B cell (primary cell): ENCODE measurements at regions not wholly inside any gene's neighbourhood (a gene's known extent, or its start where the extent isn't known, plus 50 kb on each side); places are given as distances from the start of the nearest gene placed in this dataset.

ENCODE experiments used
- ATAC-seq: fragments of 200-7000 bp; cut with Tn5 transposase; one replicate; pipeline ENCODE4 v1.10.0; 2021; ENCODE audit warnings: low read depth, mild to moderate bottlenecking, moderate number of reproducible peaks, moderate library complexity
- CTCF ChIA-PET: fragments of 350-600 bp; sonication (Branson Sonifier 250); formaldehyde crosslinking; loops from one replicate; lab custom pipeline; 2021; ENCODE audit warnings: antibody characterized with exemption, inconsistent platforms; lab: Charles Lee
- POLR2A ChIA-PET: fragments of 350-600 bp; sonication (Branson Sonifier 250); formaldehyde crosslinking; loops from one replicate; lab custom pipeline; 2021; ENCODE audit warnings: antibody characterized with exemption; lab: Charles Lee
- DNase-seq: peaks from one replicate; pipeline ENCODE4 v3.0.0; 2013
- H2AFZ ChIP-seq: 2 replicates; pipeline ENCODE4 v1.6.1; 2012; ENCODE audit warnings: mild to moderate bottlenecking, low read depth, low read length; ENCODE audit not compliant: insufficient read depth, poor library complexity, severe bottlenecking
- H3K27ac ChIP-seq, 2 donors: 1 replicate in 1 of 2; 2 replicates in 1 of 2; pipeline ENCODE4 v1.5.1; 2012 to 2013; ENCODE audit warnings: low read length in 2 of 2, mild to moderate bottlenecking in 2 of 2, moderate library complexity in 1 of 2
- H3K27me3 ChIP-seq, 4 experiments: fragments of 200-600 bp in 1 of 4; sonication (generic) in 1 of 4; replicated peaks in 1 of 4; 1 replicate in 2 of 4; 2 replicates in 2 of 4; pipeline versions ENCODE4 v1.6.1 to v1.7.0; 2013 to 2016; ENCODE audit warnings: low read length in 3 of 4, mild to moderate bottlenecking in 2 of 4, mixed read lengths in 1 of 4, moderate library complexity in 1 of 4; ENCODE audit not compliant: insufficient read depth in 4 of 4, control insufficient read depth in 3 of 4; ENCODE audit errors: control extremely low read depth in 1 of 4
- H3K36me3 ChIP-seq, 2 experiments: replicated peaks in 1 of 2; 1 replicate in 1 of 2; 2 replicates in 1 of 2; pipeline versions ENCODE4 v1.6.1 to v1.7.1; 2013; ENCODE audit warnings: low read length in 1 of 2; ENCODE audit not compliant: insufficient read depth in 2 of 2, control insufficient read depth in 1 of 2; ENCODE audit errors: control extremely low read depth in 1 of 2, extremely low read depth in 1 of 2
- H3K4me1 ChIP-seq, 2 donors: fragments of 200-600 bp in 1 of 2; sonication (generic) in 1 of 2; 1 replicate in 1 of 2; 2 replicates in 1 of 2; pipeline versions ENCODE4 v1.5.1 to v1.6.1; 2013 to 2017; ENCODE audit warnings: low read length in 2 of 2; ENCODE audit not compliant: control insufficient read depth in 2 of 2, insufficient read depth in 2 of 2
- H3K4me2 ChIP-seq: replicated peaks from 2 replicates; pipeline ENCODE3; 2012; ENCODE audit warnings: mild to moderate bottlenecking, low read depth, low read length; ENCODE audit not compliant: poor library complexity, severe bottlenecking
- H3K4me3 ChIP-seq, 5 experiments: fragments of 200-600 bp in 1 of 5; sonication (generic) in 1 of 5; 1 replicate in 3 of 5; 2 replicates in 2 of 5; pipeline versions ENCODE4 v1.5.1 to v1.7.0; 2011 to 2016; ENCODE audit warnings: low read length in 4 of 5, mild to moderate bottlenecking in 4 of 5, low read depth in 2 of 5, control low read depth in 1 of 5, moderate library complexity in 1 of 5; ENCODE audit not compliant: insufficient read depth in 1 of 5; ENCODE audit errors: control extremely low read depth in 1 of 5, extremely low read depth in 1 of 5
- H3K79me2 ChIP-seq: fragments of 200-600 bp; sonication (generic); one replicate; pipeline ENCODE4 v1.6.0; 2016; ENCODE audit warnings: low read length; ENCODE audit not compliant: control insufficient read depth, insufficient read depth
- H3K9ac ChIP-seq: fragments of 200-600 bp; sonication (generic); 2 replicates; pipeline ENCODE4 v1.6.1; 2017; ENCODE audit warnings: mild to moderate bottlenecking, low read length, moderate library complexity
- H3K9me3 ChIP-seq, 3 donors: one replicate each; pipeline versions ENCODE4 v1.6.1 to v1.7.1; 2013; ENCODE audit warnings: low read length in 2 of 3; ENCODE audit not compliant: control insufficient read depth in 2 of 3, insufficient read depth in 1 of 3; ENCODE audit errors: control extremely low read depth in 1 of 3
- H4K20me1 ChIP-seq: 2 replicates; pipeline ENCODE4 v1.6.0; 2012; ENCODE audit warnings: mild to moderate bottlenecking, low read length; ENCODE audit not compliant: insufficient read depth, control insufficient read depth, poor library complexity, severe bottlenecking
- H3K27ac Mint-ChIP-seq: one replicate; pipeline ENCODE4 v1.8.0; 2021; ENCODE audit warnings: mixed read lengths
- H3K27me3 Mint-ChIP-seq: one replicate; pipeline ENCODE4 v1.8.0; 2021; ENCODE audit warnings: mixed read lengths
- H3K4me1 Mint-ChIP-seq: one replicate; pipeline ENCODE4 v1.8.0; 2021; ENCODE audit warnings: mixed read lengths
- H3K4me3 Mint-ChIP-seq: one replicate; pipeline ENCODE4 v1.8.0; 2021; ENCODE audit warnings: mixed read lengths
- H3K9me3 Mint-ChIP-seq: one replicate; pipeline ENCODE4 v1.8.0; 2022; ENCODE audit warnings: mixed read lengths; ENCODE audit not compliant: insufficient read depth
- CTCF ChIP-seq: fragments of 200-600 bp; IDR thresholded peaks from one replicate; pipeline ENCODE4 v1.8.0; 2022; ENCODE audit warnings: antibody characterized with exemption, mild to moderate bottlenecking
- EZH2 ChIP-seq: IDR thresholded peaks from 2 replicates; pipeline ENCODE4 v1.6.1; 2012; ENCODE audit warnings: borderline replicate concordance, low read depth, mild to moderate bottlenecking, moderate library complexity, low read length; ENCODE audit not compliant: insufficient read depth, poor library complexity, severe bottlenecking
- WGBS: methylation state at CpG from one replicate; pipeline ENCODE4 v1.1.5; 2013; ENCODE audit warnings: missing lambda C conversion rate; ENCODE audit not compliant: insufficient coverage; 5-methylcytosine and 5-hydroxymethylcytosine counted together
- intact Hi-C: fragments of 100-400 bp; cut with micrococcal nuclease; formaldehyde crosslinking; loops from one replicate; pipeline ENCODE4 v1.10.0; 2022

- H4K20me1 ChIP-seq: no peaks in the 10 kb centered on the region
- no peak overlapping the region for H3K4me3 ChIP-seq
- no peaks in the 10 kb centered on the region for H3K4me1 ChIP-seq
- H3K9me3 Mint-ChIP-seq: no peaks in the 10 kb centered on the region
- ATAC-seq: no peak
- intact Hi-C loops: no loop called here
- ChIA-PET POLR2A (no interaction called here), CTCF (no interaction called here)
- no peak overlapping the region for H2AFZ ChIP-seq
- H3K27me3 ChIP-seq: no peaks in the 10 kb centered on the region
- H3K79me2 ChIP-seq: no peaks in the 10 kb centered on the region
- H3K4me2 ChIP-seq: no peak overlapping the region
- no peak overlapping the region for H3K27ac ChIP-seq
- no peak for DNase-seq
- TF ChIP-seq EZH2 (no peak), CTCF (no peak)
- H3K9ac ChIP-seq: no peak overlapping the region
- no CpG with 5 or more reads among the region's 2 CpGs for WGBS
- H3K27ac Mint-ChIP-seq: no peak overlapping the region
- H3K27me3 Mint-ChIP-seq: no peaks in the 10 kb centered on the region
- H3K4me3 Mint-ChIP-seq: no peak overlapping the region
- H3K36me3 ChIP-seq: no peaks in the 10 kb centered on the region
- no peaks in the 10 kb centered on the region for H3K9me3 ChIP-seq
- H3K4me1 Mint-ChIP-seq: no peaks in the 10 kb centered on the region
Measured at GRCh38 chr2:180314086-180314485, 307.0 kb upstream of the CWC22 start.

GRCh38 chr2:180312542-180312941 is 305.4 kb upstream of the CWC22 start:
- H3K27ac Mint-ChIP-seq: no peak overlapping the region
- Histone ChIP-seq H3K9ac (no peak overlapping the region), H3K4me2 (no peak overlapping the region), H3K36me3 (no peaks in the 10 kb centered on the region), H3K4me1 (no peaks in the 10 kb centered on the region), H4K20me1 (no peaks in the 10 kb centered on the region), H3K4me3 (no peak overlapping the region), H3K79me2 (no peaks in the 10 kb centered on the region), H3K27ac (no peak overlapping the region), H3K27me3 (no peaks in the 10 kb centered on the region), H3K9me3 (no peaks in the 10 kb centered on the region), H2AFZ (no peak overlapping the region)
- no peak for ATAC-seq
- POLR2A ChIA-PET: no interaction called here
- CTCF ChIA-PET: no interaction called here
- intact Hi-C loops: no loop called here
- no peaks in the 10 kb centered on the region for H3K9me3 Mint-ChIP-seq
- no peaks in the 10 kb centered on the region for H3K4me1 Mint-ChIP-seq
- no peaks in the 10 kb centered on the region for H3K27me3 Mint-ChIP-seq
- DNase-seq: no peak
- H3K4me3 Mint-ChIP-seq: no peak overlapping the region
- TF ChIP-seq EZH2: no peak
- TF ChIP-seq CTCF: no peak
